Panc1 (cell line): ENCODE measurements at regions not wholly inside any gene's neighbourhood (a gene's known extent, or its start where the extent isn't known, plus 50 kb on each side); places are given as distances from the start of the nearest gene placed in this dataset.
"Not testable (repeated sequence)": the region's sequence is repeated elsewhere in the genome, so short reads cannot be mapped to it uniquely, and the experiment has no call there.

Experiments
- ATAC-seq: fragments of 200-7000 bp; cut with Tn5 transposase; 2 replicates; pipeline ENCODE4 v1.9.1; 2020; ENCODE audit warnings: mild to moderate bottlenecking, moderate library complexity
- BruUV-seq: library from RNA; stranded (reverse); fragments of 400-500 nt; replicated peaks from 2 replicates; lab custom pipeline; 2021; lab: Mats Ljungman, UMichigan
- CTCF ChIA-PET: fragments of 300-600 bp; sonication (Branson Sonifier 250); formaldehyde crosslinking; loops from one replicate; lab custom pipeline; 2022; ENCODE audit warnings: antibody characterized with exemption; lab: Charles Lee
- POLR2A ChIA-PET: fragments of 300-600 bp; sonication (Branson Sonifier 250); formaldehyde crosslinking; loops from one replicate; lab custom pipeline; 2022; ENCODE audit warnings: antibody characterized with exemption; lab: Charles Lee
- DNase-seq: peaks from one replicate; pipeline ENCODE4 v3.0.0-alpha.2; 2010; ENCODE audit warnings: low read depth, low spot score
- H3K27ac ChIP-seq: 2 replicates; pipeline ENCODE4 v1.5.1; 2011; ENCODE audit warnings: mild to moderate bottlenecking, low read length, inconsistent platforms
- H3K27me3 ChIP-seq: fragments of 200-500 bp; sonication (Bioruptor generic); 2 replicates; pipeline ENCODE4 v1.6.0; 2014; ENCODE audit warnings: low read length, inconsistent platforms; ENCODE audit not compliant: control insufficient read depth, insufficient read depth
- H3K36me3 ChIP-seq: fragments of 200-500 bp; sonication (Bioruptor generic); 2 replicates; pipeline ENCODE4 v1.5.1; 2014; ENCODE audit warnings: inconsistent platforms, mild to moderate bottlenecking, low read length, moderate library complexity; ENCODE audit not compliant: control insufficient read depth, insufficient read depth
- H3K4me1 ChIP-seq: 2 replicates; pipeline ENCODE4 v1.5.1; 2011; ENCODE audit warnings: inconsistent platforms, mild to moderate bottlenecking, low read length, moderate library complexity; ENCODE audit not compliant: control insufficient read depth, insufficient read depth
- H3K4me3 ChIP-seq, 2 experiments: 2 replicates each; pipeline ENCODE4 v1.5.1; 2011 to 2012; ENCODE audit warnings: low read depth in 2 of 2, low read length in 2 of 2, mild to moderate bottlenecking in 2 of 2, inconsistent platforms in 1 of 2, moderate library complexity in 1 of 2
- H3K9me3 ChIP-seq: fragments of 200-500 bp; sonication (Bioruptor generic); 2 replicates; pipeline ENCODE4 v1.5.1; 2014; ENCODE audit warnings: low read depth, mild to moderate bottlenecking, inconsistent platforms, low read length, moderate library complexity; ENCODE audit not compliant: control insufficient read depth, insufficient read depth
- CTCF ChIP-seq: fragments of 450-650 bp; IDR thresholded peaks from 2 replicates; pipeline ENCODE4 v1.5.1; 2017; ENCODE audit warnings: mild to moderate bottlenecking
- POLR2AphosphoS5 ChIP-seq: IDR thresholded peaks from 2 replicates; pipeline ENCODE4 v1.6.1; 2012; ENCODE audit warnings: mild to moderate bottlenecking, low read depth, low read length, moderate library complexity
- SIN3A ChIP-seq: IDR thresholded peaks from 2 replicates; pipeline ENCODE4 v1.6.1; 2012; ENCODE audit warnings: low read depth, mild to moderate bottlenecking, low read length, moderate library complexity, borderline replicate concordance; ENCODE audit not compliant: insufficient read depth
- TCF7L2 ChIP-seq: IDR thresholded peaks from 2 replicates; pipeline ENCODE4 v1.6.1; 2011; ENCODE audit warnings: mild to moderate bottlenecking, low read depth, low read length, inconsistent platforms
- in situ Hi-C: cut with HindIII; loops from 2 replicates; pipeline ENCODE4 v1.10.0; 2016; ENCODE audit warnings: low sequenced_read_pairs, low pct_unique_long_range_greater_than_20kb
- intact Hi-C: fragments of 100-400 bp; cut with micrococcal nuclease; formaldehyde crosslinking; loops from one replicate; pipeline ENCODE4 v1.10.0; 2022; ENCODE audit not compliant: unreplicated experiment
- TF ChIP-seq, protein P1 (sequence below), 2 experiments: IDR thresholded peaks; 2 replicates each; pipeline ENCODE4 v1.6.1; 2011 to 2012; ENCODE audit warnings: low read depth in 2 of 2, control low read depth in 1 of 2, low read length in 1 of 2, mild to moderate bottlenecking in 1 of 2, moderate library complexity in 1 of 2; ENCODE audit not compliant: insufficient read depth in 1 of 2

DNA sequence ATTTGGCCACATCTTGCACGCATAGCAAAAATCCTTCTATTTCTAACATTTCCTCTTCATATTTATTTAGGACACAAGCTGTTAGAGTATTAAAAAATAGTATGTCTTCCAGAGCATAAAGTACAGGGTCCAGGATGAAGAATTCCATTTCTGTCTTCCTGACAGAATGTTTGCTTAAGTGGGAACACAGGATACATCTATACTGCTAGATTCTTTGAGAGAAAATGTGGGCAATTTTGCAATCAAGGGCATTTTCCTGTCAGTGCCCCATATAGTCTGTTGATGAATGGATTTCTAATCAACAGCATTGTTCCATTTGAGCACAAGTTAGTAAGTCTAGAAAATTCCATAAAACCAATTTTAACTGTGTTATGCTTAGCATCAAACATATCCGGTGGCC lies 409.9 kb downstream of the CPS1 start:
- Histone ChIP-seq H3K36me3 (no peaks in the 10 kb centered on the region), H3K4me1 (no peaks in the 10 kb centered on the region), H3K9me3 (no peaks in the 10 kb centered on the region), H3K27me3 (no peaks in the 10 kb centered on the region), H3K4me3 (no peak overlapping the region), H3K27ac (no peak overlapping the region)
- in situ Hi-C loops, result no loop called here
- intact Hi-C loops, result no loop called here
- no TSS peak for BruUV-seq
- no peak for TF ChIP-seq CTCF
- TF ChIP-seq TCF7L2, result no peak
- TF ChIP-seq SIN3A, result no peak
- TF ChIP-seq, protein P1, sequence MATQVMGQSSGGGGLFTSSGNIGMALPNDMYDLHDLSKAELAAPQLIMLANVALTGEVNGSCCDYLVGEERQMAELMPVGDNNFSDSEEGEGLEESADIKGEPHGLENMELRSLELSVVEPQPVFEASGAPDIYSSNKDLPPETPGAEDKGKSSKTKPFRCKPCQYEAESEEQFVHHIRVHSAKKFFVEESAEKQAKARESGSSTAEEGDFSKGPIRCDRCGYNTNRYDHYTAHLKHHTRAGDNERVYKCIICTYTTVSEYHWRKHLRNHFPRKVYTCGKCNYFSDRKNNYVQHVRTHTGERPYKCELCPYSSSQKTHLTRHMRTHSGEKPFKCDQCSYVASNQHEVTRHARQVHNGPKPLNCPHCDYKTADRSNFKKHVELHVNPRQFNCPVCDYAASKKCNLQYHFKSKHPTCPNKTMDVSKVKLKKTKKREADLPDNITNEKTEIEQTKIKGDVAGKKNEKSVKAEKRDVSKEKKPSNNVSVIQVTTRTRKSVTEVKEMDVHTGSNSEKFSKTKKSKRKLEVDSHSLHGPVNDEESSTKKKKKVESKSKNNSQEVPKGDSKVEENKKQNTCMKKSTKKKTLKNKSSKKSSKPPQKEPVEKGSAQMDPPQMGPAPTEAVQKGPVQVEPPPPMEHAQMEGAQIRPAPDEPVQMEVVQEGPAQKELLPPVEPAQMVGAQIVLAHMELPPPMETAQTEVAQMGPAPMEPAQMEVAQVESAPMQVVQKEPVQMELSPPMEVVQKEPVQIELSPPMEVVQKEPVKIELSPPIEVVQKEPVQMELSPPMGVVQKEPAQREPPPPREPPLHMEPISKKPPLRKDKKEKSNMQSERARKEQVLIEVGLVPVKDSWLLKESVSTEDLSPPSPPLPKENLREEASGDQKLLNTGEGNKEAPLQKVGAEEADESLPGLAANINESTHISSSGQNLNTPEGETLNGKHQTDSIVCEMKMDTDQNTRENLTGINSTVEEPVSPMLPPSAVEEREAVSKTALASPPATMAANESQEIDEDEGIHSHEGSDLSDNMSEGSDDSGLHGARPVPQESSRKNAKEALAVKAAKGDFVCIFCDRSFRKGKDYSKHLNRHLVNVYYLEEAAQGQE (IDR thresholded peaks at IDR 0.05; ENCODE audit: insufficient read depth in 1 of 2, low read depth in 2 of 2, low read length in 1 of 2), result no peak
- TF ChIP-seq POLR2AphosphoS5, result no peak
- DNase-seq (no peak), ATAC-seq (no peak)
- ChIA-PET CTCF (no interaction called here), POLR2A (no interaction called here)

DNA sequence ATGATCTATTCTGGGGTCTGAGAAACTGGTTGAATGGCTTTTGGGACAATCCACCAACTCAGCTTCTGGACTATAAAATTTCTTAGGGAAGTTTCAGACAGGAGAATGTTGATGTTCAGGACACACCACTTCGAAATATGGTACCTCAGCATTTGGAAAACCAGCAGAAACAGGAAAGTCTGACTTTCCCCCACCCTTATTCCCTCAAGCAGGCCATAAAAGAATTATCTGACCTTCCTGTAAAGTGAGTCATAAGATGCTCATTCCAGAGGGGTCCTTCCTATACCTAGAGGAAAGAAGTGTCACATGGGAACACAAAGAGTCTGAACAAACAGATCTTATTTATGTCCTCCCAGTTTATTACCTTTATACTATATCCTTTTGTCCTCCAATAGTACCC lies 415.0 kb downstream of the CPS1 start:
- no peaks in the 10 kb centered on the region for H3K27me3 ChIP-seq
- in situ Hi-C loops (no loop called here), intact Hi-C loops (no loop called here)
- DNase-seq (no peak), ATAC-seq (no peak)
- POLR2A ChIA-PET, result no interaction called here
- no peaks in the 10 kb centered on the region for H3K9me3 ChIP-seq
- TF ChIP-seq TCF7L2 (no peak), CTCF (no peak), SIN3A (no peak), POLR2AphosphoS5 (no peak)
- TF ChIP-seq, protein P1 (IDR thresholded peaks at IDR 0.05; ENCODE audit: insufficient read depth in 1 of 2, low read depth in 2 of 2, low read length in 1 of 2), result no peak
- no peaks in the 10 kb centered on the region for H3K4me1 ChIP-seq
- no peak overlapping the region for H3K27ac ChIP-seq
- CTCF ChIA-PET, result no interaction called here
- no TSS peak for BruUV-seq
- H3K4me3 ChIP-seq, result no peak overlapping the region
- H3K36me3 ChIP-seq, result no peaks in the 10 kb centered on the region

GRCh38 chr2:210986806-210987205 lies 430.4 kb downstream of the CPS1 start:
- DNase-seq, H3K36me3 ChIP-seq, H3K4me3 ChIP-seq, CTCF ChIA-PET, in situ Hi-C loops, H3K4me1 ChIP-seq, ATAC-seq, H3K27ac ChIP-seq, H3K9me3 ChIP-seq, H3K27me3 ChIP-seq, POLR2A ChIA-PET, BruUV-seq, intact Hi-C loops: not testable (repeated sequence)
